SU-DHL-6 (cell line): ENCODE measurements at regions not wholly inside any gene's neighbourhood (a gene's known extent, or its start where the extent isn't known, plus 50 kb on each side); places are given as distances from the start of the nearest gene placed in this dataset.

ENCODE experiments used
- EZH2phosphoT487 ChIP-seq: fragments of 200-600 bp; sonication (generic), shearing (Covaris generic); conservative IDR thresholded peaks from 2 replicates; pipeline ENCODE4 v1.6.1; 2018; ENCODE audit warnings: mild to moderate bottlenecking, antibody characterized with exemption, low read length, moderate library complexity, mixed read lengths
- TF ChIP-seq, protein P1 (sequence below): fragments of 200-600 bp; sonication (generic); IDR thresholded peaks from one replicate; pipeline ENCODE4 v1.5.1; 2017; ENCODE audit warnings: antibody characterized with exemption, mild to moderate bottlenecking, low read length, moderate library complexity; ENCODE audit not compliant: insufficient read depth, poor library complexity, severe bottlenecking

DNA sequence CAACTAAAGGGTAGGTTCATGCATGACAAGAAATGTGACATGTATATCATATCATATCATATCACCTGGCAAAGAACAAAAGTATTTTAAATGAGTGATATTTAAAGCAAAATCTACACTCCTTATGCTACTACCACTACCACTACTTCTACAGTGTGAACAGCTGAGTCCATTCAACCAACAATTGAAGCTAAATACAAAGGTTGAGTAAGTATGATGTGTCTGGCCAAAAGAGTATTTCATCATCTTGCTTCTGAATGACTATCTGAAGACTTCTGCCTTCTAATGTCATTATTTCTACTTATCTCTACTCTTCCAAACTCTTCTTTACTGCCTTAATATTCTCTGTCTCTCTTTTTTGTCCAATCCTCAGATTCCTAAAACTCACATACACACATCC is 292.6 kb upstream of the CAND1 start:
- TF ChIP-seq, protein P1, sequence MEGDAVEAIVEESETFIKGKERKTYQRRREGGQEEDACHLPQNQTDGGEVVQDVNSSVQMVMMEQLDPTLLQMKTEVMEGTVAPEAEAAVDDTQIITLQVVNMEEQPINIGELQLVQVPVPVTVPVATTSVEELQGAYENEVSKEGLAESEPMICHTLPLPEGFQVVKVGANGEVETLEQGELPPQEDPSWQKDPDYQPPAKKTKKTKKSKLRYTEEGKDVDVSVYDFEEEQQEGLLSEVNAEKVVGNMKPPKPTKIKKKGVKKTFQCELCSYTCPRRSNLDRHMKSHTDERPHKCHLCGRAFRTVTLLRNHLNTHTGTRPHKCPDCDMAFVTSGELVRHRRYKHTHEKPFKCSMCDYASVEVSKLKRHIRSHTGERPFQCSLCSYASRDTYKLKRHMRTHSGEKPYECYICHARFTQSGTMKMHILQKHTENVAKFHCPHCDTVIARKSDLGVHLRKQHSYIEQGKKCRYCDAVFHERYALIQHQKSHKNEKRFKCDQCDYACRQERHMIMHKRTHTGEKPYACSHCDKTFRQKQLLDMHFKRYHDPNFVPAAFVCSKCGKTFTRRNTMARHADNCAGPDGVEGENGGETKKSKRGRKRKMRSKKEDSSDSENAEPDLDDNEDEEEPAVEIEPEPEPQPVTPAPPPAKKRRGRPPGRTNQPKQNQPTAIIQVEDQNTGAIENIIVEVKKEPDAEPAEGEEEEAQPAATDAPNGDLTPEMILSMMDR = no peak
- TF ChIP-seq EZH2phosphoT487 = no peak
